ENCODE measurements at regions not wholly inside any gene's neighbourhood (a gene's known extent, or its start where the extent isn't known, plus 50 kb on each side); places are given as distances from the start of the nearest gene placed in this dataset.

GRCh38 chr18:24669015-24669414 lies 208.6 kb downstream of the HRH4 start:
- intact Hi-C loops (cut with micrococcal nuclease), result no loop called here
- CTCF ChIA-PET, result no interaction called here

GRCh38 chr18:24669502-24669901 lies 209.1 kb downstream of the HRH4 start:
- ATAC-seq (ENCODE audit: low read depth) (no peak), DNase-seq (no peak)
- POLR2A ChIA-PET, result no interaction called here
- H3K27me3 Mint-ChIP-seq, result no peaks in the 10 kb centered on the region
- intact Hi-C loops (cut with micrococcal nuclease), result no loop called here
- H3K9me3 Mint-ChIP-seq, result no peaks in the 10 kb centered on the region
- no peak for TF ChIP-seq CTCF (IDR thresholded peaks at IDR 0.05)
- no peak overlapping the region for H3K27ac Mint-ChIP-seq
- H3K36me3 Mint-ChIP-seq (ENCODE audit: low read depth), result no peaks in the 10 kb centered on the region
- H3K4me1 Mint-ChIP-seq, result no peaks in the 10 kb centered on the region
- no peak overlapping the region for H3K4me3 Mint-ChIP-seq
- CTCF ChIA-PET, result no interaction called here

More at GRCh38 chr18:24669015-24669414, 208.6 kb downstream of the HRH4 start:
- H3K9me3 Mint-ChIP-seq, result no peaks in the 10 kb centered on the region
- no peak for TF ChIP-seq CTCF (IDR thresholded peaks at IDR 0.05)
- no peaks in the 10 kb centered on the region for H3K27me3 Mint-ChIP-seq
- H3K27ac Mint-ChIP-seq, result no peak overlapping the region
- POLR2A ChIA-PET, result no interaction called here
- DNase-seq (no peak), ATAC-seq (ENCODE audit: low read depth) (no peak)
- H3K36me3 Mint-ChIP-seq (ENCODE audit: low read depth), result no peaks in the 10 kb centered on the region
- H3K4me3 Mint-ChIP-seq, result no peak overlapping the region
- H3K4me1 Mint-ChIP-seq, result no peaks in the 10 kb centered on the region

GRCh38 chr18:24672165-24672941 lies 211.9 kb downstream of the HRH4 start:
- DNase-seq (no peak), ATAC-seq (ENCODE audit: low read depth) (no peak)
- POLR2A ChIA-PET, result no interaction called here
- TF ChIP-seq CTCF (IDR thresholded peaks at IDR 0.05), result no peak
- no peaks in the 10 kb centered on the region for H3K9me3 Mint-ChIP-seq
- H3K4me3 Mint-ChIP-seq, result no peak overlapping the region
- CTCF ChIA-PET, result no interaction called here
- no peaks in the 10 kb centered on the region for H3K36me3 Mint-ChIP-seq (ENCODE audit: low read depth)
- no peak overlapping the region for H3K27ac Mint-ChIP-seq
- no peaks in the 10 kb centered on the region for H3K27me3 Mint-ChIP-seq
- intact Hi-C loops (cut with micrococcal nuclease), result no loop called here
- no peaks in the 10 kb centered on the region for H3K4me1 Mint-ChIP-seq

- no peak for TF ChIP-seq CTCF (IDR thresholded peaks at IDR 0.05)
- Mint-ChIP-seq H3K4me1 (no peaks in the 10 kb centered on the region), H3K27me3 (no peaks in the 10 kb centered on the region), H3K4me3 (no peak overlapping the region), H3K9me3 (no peaks in the 10 kb centered on the region), H3K27ac (no peak overlapping the region), H3K36me3 (ENCODE audit: low read depth) (no peaks in the 10 kb centered on the region)
- ChIA-PET CTCF (no interaction called here), POLR2A (no interaction called here)
- no peak for ATAC-seq (ENCODE audit: low read depth)
- intact Hi-C loops (cut with micrococcal nuclease), result no loop called here
- no peak for DNase-seq
Observed at GRCh38 chr18:24674200-24674599, 213.8 kb downstream of the HRH4 start.

- TF ChIP-seq CTCF (IDR thresholded peaks at IDR 0.05), result no peak
- ATAC-seq (ENCODE audit: low read depth), result no peak
- Mint-ChIP-seq H3K4me3 (no peak overlapping the region), H3K9me3 (no peaks in the 10 kb centered on the region), H3K27ac (no peak overlapping the region), H3K4me1 (no peaks in the 10 kb centered on the region), H3K36me3 (ENCODE audit: low read depth) (no peaks in the 10 kb centered on the region), H3K27me3 (no peaks in the 10 kb centered on the region)
- DNase-seq, result no peak
- intact Hi-C loops (cut with micrococcal nuclease), result no loop called here
- ChIA-PET POLR2A (no interaction called here), CTCF (no interaction called here)
Observed at GRCh38 chr18:24674605-24675004, 214.2 kb downstream of the HRH4 start.

All from activated B cell treated with CpG ODN at 0.5 μM for 24 hours (primary cell).